Stimulated activated CD4-positive, alpha-beta T cell treated with anti-CD3 and anti-CD28 coated beads, Interleukin-15, amount 100 ng/mL, for 1 hour (primary cell): ENCODE measurements at regions not wholly inside any gene's neighbourhood (a gene's known extent, or its start where the extent isn't known, plus 50 kb on each side); places are given as distances from the start of the nearest gene placed in this dataset.

ENCODE experiments used
- DNase-seq, 2 donors: peaks; one replicate each; pipeline ENCODE4 v3.0.0-alpha.2; 2020; ENCODE audit warnings: low read depth in 1 of 2, low spot score in 1 of 2

DNA sequence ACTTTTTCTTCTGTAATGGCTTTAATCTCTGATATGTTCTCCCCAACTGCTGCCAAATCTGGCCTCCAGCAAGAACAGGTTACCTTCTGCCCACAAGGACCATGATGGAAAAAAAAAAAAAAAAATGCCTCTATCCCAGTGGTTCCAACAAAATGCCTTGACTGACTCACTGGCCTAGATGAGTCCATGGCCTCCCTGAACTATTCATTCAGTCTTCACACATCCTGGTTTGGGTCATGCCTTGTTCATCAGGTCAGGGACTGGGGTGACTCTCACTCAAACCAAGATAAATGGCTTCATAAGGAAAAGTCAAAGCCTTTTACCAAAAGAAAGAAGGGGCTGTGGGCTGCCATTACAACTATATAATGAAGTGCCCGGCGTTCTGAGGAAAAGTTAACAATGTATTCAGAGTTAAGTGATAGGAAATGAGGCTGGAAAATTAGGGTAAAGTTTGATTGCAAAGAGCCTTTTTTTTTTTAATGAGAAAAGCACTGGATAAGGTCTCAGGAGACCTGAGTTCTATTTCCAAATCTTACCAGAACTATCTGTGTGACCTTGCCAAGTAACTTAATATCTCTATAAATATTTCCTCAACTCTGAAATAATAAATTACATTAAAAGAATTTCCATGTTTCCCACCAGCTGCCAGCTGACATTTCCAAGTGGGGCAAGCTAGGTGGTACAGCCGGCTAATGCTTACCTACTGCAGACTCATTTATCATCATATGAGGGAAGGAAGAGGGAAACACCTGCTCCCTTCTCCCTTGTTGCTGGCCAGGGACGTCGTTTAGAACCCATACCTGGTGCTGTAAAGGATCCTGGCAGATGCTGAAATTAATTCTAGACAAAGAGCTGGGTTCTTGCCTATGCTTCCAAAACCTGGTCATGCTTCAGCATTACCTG lies 380.0 kb upstream of the MARCKS start:
- no peak for DNase-seq

DNA sequence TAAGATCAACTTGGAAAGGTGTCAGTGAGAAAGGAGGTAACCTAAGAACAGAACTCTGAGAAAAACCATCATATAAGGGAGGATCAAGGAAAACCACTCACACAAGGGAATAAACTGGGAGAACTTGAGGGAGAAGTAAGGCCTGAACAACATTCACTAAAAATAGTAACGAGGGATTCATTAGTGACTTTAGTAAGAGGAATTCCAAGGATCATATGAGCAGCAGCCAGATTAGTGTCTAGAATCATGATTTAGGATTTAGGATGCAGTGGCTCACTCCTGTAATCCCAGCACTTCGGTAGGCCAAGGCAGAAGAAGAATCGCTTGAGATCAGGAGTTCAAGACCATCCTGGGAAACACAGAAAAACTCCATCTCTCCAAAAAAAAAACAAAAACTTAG lies 376.5 kb upstream of the MARCKS start:
- no peak for DNase-seq

DNA sequence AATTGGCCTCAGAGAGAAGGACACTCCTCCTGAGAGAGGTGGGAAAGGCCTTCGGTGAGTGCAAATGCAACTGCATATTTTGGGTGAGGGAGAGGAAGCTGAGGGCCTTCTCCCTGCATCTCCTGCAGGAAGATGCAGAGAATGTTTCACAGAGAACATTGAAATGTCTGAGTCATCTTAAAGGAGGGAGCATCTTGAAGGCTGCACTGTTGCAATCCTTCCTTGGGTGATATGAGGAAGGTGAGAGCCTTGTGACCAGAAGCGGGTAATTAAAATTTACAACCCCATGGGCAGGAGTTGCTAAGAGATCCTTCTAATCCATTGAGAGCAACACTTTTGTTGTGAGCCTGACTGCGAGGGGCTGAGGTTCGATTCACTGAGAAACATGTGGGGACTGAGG lies 375.7 kb upstream of the MARCKS start:
- no peak for DNase-seq

DNA sequence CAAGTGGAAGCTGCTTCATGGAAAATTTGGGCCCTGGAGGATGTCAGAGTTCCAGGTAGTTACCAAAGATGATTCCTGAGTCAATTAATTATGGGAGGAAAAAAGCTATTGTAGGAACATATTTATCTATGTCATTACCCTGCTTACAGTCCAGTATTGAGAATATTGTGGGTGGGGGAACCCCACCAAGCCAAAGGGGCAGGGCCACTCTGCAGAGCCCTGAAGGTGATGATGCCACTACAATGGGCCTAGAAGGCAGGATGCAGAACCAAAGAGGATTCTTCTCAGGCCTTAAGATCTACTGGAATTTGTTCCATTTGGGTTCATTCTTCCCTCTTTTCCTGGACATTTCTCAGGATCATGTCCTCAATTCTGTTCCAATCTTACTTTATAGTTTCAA lies 375.2 kb upstream of the MARCKS start:
- DNase-seq: no peak

DNA sequence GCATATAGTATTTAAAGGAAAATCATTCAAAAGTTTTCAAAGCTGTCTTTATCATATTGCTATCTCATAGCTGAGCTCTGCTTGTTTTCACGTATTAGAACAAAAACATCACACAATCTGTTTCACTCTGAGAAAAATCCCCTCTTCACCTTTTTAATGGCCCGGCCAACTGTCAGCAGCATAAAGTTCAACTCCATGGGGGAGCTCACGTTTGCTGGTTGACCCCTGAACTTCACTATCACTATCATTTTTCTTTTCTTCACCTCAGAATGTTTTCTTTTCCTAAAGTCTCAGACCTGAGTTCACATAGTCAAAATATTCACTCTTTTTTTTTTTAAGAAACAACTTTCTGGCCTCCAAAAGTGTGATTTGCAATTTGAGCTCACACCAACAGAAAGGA lies 374.4 kb upstream of the MARCKS start:
- DNase-seq: no peak

DNA sequence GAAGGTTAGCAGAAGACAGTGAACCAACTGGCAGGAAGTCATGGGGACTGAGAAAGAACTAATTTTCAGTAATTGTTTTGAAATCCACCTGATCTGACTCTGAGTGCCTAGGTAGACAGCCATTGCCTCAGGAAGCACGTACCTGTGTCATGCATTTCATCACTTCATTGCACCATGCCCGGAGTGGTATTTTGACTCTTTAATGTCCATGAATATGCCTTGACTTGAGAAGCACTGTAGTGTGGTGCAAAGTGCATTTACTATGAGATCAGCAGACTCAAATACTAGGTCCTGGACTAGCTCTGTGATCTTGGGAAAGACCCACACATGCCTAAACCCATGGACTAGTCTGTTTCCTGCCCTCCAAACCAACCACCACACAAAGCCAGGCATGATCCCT lies 370.9 kb upstream of the MARCKS start:
- no peak for DNase-seq

DNA sequence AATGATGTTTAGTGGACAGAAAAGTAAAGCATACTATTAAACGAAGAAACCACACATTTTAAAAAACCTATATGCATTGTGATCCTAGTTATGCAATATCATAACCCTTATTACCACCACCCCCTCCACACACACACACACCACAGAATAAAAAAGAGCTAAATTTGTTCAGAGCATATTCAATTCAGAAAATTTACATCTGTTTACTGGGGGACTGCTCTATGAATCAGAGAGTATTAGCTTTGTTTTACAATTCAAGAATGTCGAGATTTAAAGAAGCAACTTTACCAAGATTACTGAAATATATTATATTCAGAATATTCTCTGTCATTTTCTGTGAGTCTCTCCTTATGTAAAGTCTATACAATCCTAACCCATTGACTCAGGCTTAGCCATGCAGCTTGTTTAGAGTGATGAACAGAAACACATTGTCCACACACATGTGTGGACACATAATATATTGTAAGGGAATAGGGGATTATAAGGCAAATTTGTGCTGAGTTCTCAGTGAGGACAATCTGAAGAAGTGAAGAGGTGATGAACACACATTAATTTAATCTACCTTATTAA lies 369.6 kb upstream of the MARCKS start:
- DNase-seq: no peak

DNA sequence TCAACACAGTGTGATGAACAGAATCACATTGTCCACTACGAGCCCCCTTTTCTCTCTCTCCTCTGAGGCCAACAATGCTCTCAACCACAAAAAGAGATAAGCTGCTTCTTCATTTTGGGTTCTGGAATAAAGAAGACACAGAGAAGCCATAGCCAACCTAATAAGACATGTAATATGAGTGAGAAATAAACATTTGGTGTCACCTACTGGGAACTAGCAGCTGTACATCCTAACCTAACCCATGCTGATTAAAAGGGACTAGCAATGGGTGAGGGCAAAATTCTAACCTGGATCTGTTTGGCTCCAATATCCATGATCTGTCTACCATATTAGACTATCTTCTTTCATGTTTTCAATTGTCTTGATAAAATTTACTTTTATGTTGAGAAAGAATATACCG lies 369.1 kb upstream of the MARCKS start:
- no peak for DNase-seq

DNA sequence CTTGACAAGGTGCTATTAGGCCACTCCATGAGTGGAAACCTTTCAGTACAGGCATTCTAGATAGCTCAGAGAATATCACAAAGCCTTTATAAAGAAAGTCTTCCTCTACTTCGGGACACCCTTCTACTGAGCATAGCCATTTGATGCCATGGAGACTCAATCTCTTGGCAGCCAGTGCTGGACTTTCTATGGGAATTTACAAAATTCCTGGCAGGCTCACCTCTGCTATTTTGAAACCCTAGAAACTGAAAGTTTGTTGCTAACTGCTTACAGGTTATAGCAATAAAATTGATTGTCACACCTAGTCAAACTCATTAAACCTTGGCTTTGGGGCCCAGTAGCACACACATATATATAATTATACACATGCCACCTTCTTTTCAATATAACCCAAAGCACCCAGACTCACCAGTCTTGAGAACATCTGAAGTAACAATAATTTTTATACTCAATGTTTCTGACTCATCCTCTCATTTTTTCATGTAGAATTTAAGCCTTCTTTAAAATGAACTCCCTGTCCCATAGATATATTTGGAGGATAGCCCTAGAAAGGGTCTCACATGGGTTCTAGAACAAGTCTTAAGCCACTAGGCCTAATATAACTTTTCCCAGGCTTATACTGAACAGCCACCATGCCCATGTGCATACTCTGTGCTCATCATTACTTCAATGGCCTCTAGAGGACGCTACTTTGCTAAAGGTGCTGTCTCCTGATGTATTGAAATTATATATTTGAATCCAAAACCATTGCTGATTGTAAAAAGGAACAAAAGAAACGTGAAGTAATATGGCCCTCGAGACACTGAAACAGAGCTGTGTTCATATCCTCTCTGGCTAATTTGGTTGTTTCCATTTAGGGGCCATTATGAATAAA lies 368.1 kb upstream of the MARCKS start:
- no peak for DNase-seq

DNA sequence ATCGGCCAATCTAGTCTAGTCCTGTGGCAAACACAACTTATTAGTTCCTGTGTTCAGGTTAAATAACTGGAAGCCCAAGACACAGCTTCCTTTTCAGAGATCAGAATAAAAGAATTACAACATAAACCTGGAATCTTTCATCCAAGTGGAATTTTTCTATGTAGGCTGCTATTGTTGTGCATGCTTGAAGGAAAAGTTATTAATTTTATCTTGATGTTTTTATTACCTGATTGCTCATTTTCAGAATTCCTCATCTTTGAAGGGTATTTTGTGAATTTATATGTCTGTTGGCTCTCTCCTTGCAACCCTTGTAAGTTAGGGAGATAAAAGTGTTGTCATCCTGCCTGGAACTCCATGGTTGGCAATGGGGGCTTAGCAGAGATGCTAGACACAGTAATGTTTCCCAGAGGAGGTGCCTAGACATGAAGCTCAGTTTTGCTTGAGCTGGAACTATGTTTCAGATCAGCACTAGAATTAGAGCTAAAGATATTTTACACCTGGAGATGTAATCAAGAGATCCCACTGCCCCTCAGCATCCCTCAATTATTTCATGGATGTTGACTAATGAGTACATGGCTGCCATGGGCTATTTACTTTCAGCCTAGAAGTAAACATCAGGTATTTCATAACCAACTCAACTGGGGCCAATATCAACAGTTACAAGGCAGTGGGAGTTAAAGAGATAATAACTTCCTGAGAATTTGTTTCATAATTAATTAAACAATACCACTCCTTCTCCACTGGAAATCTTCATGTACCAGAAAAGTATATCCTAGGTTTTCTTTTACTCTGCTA lies 367.0 kb upstream of the MARCKS start:
- DNase-seq: no peak

DNA sequence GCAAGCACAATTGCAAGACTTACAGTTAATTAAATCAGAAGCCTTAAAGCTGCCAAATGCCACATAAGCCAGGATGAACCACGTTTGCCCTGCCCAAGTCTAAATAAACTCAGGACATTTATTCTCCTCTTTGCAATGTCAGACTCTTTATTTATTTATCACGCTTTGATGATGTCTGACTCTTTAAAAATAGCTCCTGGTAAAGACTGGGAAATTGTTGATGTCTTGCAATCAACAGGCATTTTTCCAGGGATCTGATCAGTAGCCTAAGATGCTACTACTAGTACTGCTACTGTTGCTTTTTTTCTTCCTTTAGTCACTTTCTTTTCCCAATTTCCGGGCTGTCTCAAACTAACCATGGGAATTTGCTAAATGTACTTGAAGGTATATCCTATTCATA lies 365.8 kb upstream of the MARCKS start:
- DNase-seq: no peak

DNA sequence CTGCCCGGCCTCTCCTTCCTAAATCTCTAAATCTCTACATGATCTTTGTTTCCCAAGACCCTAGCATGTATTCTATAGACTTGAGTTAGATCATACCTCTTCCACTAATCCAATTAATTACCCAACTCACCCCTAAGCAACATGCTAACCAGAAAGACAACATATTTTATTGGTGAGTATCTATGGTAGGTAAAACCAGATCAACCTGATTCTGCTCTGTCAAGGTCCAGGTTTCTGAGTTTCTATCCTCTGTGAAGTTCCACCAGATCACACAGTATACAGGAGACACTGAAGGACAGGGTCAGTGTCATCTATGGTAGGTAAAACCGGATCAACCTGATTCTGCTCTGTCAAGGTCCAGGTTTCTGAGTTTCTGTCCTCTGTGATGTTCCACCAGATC lies 363.2 kb upstream of the MARCKS start:
- DNase-seq: no peak

DNA sequence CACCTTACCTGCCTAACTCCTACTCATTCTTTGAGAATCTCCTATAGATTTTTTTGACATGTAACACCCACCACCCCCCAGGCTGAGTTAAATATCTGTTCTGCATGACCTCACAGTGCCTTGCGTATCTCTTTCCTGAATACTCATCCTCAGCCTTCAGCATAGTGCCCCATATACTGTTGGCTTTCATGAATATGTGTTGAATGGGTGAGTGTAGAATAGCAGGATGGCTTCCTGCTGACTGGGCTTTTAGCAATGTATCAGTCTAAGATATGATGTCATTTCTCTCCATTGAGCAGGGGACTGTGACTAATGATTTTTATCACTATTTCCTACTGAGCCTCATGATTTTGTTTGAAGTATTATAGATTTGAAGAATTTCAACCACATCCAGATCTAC lies 361.6 kb upstream of the MARCKS start:
- no peak for DNase-seq

DNA sequence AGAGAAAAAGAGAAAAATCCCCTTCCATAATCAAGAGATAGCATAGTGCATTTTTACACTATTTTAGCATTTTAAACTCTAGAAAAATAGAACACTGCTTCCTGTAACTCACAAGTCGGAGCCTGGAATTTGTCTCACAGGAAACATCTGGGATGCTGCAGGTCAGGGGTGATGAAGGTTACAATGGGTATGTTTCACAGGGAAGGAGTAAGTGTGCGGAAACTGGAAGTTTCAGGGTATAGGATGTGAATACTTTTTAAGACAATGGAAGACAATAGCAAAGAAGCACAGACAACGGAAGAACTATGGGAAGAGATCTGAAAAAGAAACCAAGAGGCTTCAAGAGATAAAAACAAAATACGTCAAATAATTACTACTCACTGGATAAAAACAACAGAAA lies 361.0 kb upstream of the MARCKS start:
- no peak for DNase-seq

DNA sequence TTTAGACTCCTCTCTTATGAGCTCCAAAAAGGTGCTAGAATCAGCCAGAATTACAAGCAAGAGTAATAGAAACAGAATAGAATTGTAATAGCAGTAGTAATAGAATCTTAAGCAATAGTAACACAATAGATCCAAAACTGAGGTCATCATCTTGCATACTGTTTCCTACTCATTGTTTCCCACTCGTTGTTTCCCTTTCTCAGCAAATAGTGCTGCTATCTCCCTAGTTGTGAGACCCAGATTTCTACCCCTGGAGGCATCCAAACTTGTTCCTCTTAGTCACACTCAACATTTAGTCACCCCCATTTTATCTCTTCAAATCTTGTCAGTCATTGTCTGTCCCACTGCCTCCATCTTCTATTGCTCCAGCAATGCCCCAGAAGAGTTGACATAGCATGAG lies 356.9 kb upstream of the MARCKS start:
- DNase-seq: no peak

DNA sequence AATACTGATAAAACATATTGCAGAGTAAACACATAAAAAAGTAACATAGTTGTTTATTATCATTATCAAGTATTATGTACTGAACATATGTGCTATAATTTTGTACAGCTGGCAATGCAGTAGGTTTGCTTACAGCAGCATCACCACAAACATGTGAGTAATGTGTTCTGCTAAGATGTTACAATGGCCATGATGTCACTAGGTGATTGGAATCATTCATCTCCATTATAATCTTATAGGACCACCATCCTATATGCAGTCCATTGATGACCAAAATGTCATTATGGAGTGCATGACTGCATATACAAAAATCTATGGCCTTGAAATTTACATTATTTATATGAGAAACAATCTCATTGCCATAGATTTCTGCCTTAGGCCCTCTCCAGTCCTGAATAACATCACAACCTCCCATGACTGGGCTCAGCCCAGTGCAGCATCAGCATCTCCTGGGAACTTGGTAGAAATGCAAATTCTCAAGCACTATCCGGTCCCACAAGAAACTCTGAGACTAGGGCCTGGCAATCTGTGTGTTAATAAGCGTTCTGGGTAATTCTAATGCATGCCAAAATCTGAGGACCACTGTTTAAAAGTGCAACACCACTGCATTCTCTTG lies 352.0 kb upstream of the MARCKS start:
- DNase-seq: no peak

DNA sequence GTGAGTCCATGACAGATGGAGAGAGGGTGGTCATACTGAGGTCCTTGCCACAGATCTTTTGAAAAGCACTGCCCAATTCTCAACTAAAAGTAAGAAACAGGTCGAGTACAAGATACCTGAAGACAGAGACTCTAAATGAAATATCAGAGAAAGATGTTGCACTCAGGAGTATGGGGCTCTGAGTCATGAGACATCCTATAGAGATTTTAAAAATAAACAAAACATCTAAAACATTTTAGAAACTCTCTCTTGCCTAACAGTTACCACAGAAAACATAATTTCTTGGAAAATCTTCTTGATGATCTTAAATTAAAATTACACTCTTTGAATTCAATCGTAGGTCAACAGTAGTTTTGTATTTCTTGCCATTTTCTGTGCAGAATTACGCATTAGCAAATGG lies 348.9 kb upstream of the MARCKS start:
- no peak for DNase-seq

DNA sequence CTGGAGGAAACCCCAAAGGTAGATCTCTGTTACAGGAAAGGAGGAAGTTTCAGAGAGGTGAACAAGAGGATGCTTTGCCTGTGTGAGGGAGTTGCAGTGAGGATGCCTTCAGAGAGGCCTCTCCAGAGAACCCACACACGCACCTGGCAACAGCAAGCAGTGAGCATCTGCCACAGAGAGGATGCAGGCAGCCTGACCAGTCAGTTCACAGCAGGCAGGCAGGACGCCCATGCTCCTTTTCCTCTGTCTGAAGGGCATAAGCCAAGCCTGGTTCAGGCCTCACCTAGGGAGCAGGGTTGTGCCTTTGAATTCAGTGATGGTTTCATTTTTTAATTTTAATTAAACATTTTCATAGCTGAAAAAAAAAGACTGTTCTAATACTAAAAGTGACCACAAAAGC lies 346.0 kb upstream of the MARCKS start:
- no peak for DNase-seq

DNA sequence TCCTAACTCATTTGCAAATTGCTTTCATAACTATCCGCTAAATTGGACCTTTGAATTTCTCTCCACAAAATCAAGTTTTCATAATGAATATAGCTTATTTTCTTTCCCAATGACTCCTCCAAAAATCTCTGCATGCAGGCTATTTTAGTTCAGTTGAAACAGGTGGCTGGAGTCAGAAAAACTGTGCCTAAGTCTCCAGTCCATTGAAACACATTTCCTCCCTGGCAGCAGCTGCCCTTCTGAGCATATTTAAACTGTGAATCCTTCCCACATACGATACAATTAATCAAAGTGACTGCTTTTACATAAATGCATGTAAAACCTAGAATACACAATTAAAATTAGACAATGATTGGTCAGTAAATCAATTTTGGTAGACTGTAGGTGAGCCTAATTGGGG lies 344.6 kb upstream of the MARCKS start:
- no peak for DNase-seq

DNA sequence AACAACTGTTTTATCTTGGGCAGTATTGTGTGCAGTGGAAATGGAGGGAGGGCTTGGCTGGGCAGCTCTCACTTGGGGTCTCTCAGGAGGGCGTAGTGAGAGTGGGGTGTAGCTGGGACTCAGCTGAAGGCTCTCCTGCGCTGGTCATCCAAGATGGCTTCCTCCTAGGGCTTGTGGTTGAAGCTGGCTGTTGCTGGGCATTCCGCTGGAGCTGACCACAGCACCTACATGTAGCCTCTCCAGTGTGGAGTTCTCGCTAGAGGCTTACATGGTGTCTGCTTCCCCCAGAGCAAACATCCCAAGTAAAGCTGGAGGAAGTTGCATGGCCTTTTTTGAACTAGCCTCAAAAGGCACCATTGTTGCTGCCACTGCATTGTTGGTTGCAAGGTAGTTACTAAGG lies 344.1 kb upstream of the MARCKS start:
- no peak for DNase-seq

DNA sequence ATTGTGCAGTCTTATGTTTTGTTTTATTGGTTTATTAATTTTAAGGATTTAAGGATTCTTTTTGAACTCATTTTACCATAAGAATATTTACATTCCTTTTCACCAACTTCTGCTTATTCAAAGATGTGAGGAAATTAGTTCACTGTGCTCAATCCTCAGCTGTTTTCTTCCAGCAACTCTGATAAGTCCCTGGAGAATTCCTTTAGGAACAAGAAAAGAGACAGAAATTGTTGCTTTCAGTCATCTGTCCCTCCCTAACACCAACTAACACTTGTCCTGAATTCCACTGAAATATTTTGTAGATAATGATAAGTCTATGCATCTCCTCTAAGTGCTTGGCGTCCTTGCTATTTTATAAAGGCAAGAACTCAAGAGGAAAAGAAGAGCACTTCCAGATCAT lies 334.8 kb upstream of the MARCKS start:
- no peak for DNase-seq
